ENCODE measurements at regions not wholly inside any gene's neighbourhood (a gene's known extent, or its start where the extent isn't known, plus 50 kb on each side); places are given as distances from the start of the nearest gene placed in this dataset.
A peak's percentile ranks its signal among the peaks of the same experiment; 100 is the strongest.

GRCh38 chr11:130550984-130551383 is 102.5 kb downstream of the ADAMTS15 start:
- TF ChIP-seq, protein P1, sequence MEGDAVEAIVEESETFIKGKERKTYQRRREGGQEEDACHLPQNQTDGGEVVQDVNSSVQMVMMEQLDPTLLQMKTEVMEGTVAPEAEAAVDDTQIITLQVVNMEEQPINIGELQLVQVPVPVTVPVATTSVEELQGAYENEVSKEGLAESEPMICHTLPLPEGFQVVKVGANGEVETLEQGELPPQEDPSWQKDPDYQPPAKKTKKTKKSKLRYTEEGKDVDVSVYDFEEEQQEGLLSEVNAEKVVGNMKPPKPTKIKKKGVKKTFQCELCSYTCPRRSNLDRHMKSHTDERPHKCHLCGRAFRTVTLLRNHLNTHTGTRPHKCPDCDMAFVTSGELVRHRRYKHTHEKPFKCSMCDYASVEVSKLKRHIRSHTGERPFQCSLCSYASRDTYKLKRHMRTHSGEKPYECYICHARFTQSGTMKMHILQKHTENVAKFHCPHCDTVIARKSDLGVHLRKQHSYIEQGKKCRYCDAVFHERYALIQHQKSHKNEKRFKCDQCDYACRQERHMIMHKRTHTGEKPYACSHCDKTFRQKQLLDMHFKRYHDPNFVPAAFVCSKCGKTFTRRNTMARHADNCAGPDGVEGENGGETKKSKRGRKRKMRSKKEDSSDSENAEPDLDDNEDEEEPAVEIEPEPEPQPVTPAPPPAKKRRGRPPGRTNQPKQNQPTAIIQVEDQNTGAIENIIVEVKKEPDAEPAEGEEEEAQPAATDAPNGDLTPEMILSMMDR (conservative IDR thresholded peaks at IDR 0.05; ENCODE audit: low read length): no peak
- DNase-seq (ENCODE audit: low read depth): no peak
- no peak overlapping the region for H3K4me3 ChIP-seq (ENCODE audit: low read length)

- no peak for DNase-seq (ENCODE audit: low read depth)
- TF ChIP-seq, protein P1 (conservative IDR thresholded peaks at IDR 0.05; ENCODE audit: low read length): no peak
- H3K4me3 ChIP-seq (ENCODE audit: low read length): no peak overlapping the region
Measured at GRCh38 chr11:130551388-130551787, 102.9 kb downstream of the ADAMTS15 start.

DNA sequence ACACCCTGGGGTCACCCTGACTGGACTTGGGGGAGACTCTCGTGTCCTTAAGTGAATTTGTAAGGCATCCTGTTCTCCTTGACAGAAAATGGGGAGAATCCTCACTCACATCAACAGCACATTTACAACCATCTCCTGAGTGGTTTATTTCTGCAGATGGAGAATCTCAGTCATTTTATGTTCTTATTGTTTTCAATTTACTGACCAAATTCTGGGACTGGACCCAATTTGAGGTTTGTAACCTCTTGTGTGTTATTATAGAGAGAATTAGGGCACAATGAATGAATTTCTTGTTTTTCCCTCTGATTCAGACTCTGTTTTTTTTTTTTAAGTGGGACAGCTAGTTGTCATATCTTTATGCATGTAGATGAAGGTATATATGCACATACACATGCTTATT is 104.9 kb downstream of the ADAMTS15 start:
- DNase-seq (ENCODE audit: low read depth): peak; percentile 87
- TF ChIP-seq, protein P1 (conservative IDR thresholded peaks at IDR 0.05; ENCODE audit: low read length): no peak
- H3K4me3 ChIP-seq (ENCODE audit: low read length): no peak overlapping the region

GRCh38 chr11:130554241-130555055 is 106.0 kb downstream of the ADAMTS15 start:
- TF ChIP-seq, protein P1 (conservative IDR thresholded peaks at IDR 0.05; ENCODE audit: low read length): no peak
- no peak overlapping the region for H3K4me3 ChIP-seq (ENCODE audit: low read length)
- DNase-seq (ENCODE audit: low read depth): no peak

DNA sequence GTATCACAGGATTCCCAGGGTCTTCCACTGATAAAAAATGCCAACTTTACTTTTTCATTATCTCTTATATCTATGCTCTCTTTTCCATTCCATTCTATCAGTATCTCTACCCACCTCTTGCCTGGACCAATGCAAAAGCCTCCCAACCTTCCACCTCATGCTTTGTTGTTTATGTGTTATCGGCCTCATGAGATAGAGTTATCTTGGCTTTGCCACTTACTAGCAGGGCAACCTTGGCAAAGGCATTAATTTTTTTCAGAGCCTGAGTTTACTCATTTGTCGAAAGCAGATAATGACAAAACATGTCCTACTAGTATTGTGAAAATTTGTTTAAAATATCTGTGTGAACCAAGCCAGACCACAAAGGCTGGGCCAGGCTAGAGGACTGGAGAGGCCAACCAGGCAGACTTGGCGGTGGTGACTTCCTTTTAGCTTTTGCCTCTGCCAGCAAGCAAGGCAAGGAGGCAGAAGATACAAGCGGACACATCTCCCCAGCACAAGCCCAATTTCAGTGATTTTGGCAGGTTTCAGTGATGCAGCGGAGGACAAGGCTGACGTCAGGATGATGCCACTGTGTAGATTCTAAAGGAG is 106.9 kb downstream of the ADAMTS15 start:
- DNase-seq (ENCODE audit: low read depth): peak; percentile 79

DNA sequence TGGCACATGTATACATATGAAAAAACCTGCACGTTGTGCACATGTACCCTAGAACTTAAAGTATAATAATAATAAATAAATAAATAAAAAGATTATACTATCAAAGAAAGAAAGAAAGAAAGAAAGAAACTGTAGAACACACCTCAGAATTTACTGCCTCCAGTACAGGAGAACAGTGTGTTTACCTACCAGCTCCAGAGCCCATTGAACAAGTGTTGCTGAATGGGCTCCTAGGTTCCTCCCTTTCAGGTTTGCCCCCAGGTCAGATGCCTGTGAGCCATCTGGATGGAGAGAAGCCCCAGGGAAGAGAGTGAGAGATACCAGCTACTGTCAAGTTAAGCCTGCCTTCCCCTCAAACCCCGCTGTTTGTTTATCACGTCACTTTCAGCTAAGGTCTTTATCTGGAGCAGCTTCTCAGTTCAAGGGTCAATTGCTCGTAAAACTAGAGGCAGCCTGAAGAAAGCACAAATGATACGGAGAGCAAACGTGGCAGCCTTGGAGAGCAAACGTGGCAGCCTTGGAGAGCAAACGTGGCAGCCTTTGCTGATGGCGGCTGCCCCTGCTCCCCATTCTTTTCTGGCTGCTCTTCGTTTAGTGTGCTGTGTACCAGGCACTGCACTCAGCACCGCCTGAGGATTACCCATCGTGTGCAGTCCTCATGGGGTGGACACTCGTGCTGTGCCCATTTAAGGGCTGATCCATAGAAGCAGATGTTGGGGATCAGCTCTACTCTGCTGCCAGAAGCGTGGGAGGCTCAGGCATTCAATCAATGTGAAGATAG is 111.7 kb downstream of the ADAMTS15 start:
- H3K4me3 ChIP-seq (ENCODE audit: low read length): no peak overlapping the region
- TF ChIP-seq, protein P1 (conservative IDR thresholded peaks at IDR 0.05; ENCODE audit: low read length): no peak
- no peak for DNase-seq (ENCODE audit: low read depth)

More for the DNA sequence above, 106.9 kb downstream of the ADAMTS15 start:
- no peak overlapping the region for H3K4me3 ChIP-seq (ENCODE audit: low read length)
- TF ChIP-seq, protein P1 (conservative IDR thresholded peaks at IDR 0.05; ENCODE audit: low read length): no peak

Data from AG10803 (cell line).